NOMO-1 treated with DMSO at 0.1 percent for 48 hours (cell line): ENCODE measurements at regions not wholly inside any gene's neighbourhood (a gene's known extent, or its start where the extent isn't known, plus 50 kb on each side); places are given as distances from the start of the nearest gene placed in this dataset.

Source experiments
- DNase-seq: peaks from one replicate; lab custom pipeline; 2025; ENCODE audit not compliant: unreplicated experiment; lab: John Stamatoyannopoulos, UW

GRCh38 chr16:6946106-6946505 is 386.5 kb upstream of the RBFOX1 start:
- DNase-seq = no peak

DNA sequence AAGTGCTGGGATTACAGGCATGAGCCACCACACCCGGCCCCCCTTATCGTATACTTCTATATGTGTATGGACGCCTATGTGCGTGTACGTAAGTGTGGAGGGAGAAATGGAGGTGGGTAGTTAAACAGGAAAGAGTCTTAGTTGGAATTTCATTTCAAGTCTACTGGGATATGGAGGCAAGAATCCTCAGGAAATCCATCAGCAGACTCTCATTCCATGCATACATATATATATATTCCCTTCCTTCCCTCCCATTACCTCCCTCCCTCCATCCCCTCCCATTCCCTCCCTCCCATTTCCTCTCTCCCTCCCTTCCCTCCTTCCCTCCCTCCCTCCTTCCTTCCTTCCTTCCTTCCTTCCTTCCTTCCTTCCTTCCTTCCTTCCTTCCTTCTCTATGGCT is 391.7 kb upstream of the RBFOX1 start:
- no peak for DNase-seq

- DNase-seq = no peak
Observed at GRCh38 chr16:6937641-6938040, 395.0 kb upstream of the RBFOX1 start.

GRCh38 chr16:6932871-6933385 is 399.7 kb upstream of the RBFOX1 start:
- DNase-seq = no peak

DNA sequence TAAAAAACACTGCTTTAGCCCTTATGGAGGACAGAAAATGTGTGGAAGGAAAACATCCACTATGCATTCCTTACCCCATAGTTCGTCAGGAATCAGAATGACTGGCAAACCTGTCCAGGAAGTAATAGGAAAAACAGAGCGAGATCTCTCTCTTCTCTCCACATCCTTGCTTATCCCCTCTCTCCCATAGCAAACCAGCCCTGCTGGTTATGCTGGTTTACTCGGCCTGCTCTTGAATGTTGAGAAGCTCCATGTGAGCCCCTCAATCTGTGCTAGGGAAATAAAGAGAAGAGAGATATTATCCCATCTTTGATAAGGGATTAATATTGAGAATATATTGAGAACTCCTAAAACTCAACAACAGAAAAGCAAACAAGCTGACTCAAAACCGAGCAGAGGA is 402.8 kb upstream of the RBFOX1 start:
- DNase-seq = no peak

DNA sequence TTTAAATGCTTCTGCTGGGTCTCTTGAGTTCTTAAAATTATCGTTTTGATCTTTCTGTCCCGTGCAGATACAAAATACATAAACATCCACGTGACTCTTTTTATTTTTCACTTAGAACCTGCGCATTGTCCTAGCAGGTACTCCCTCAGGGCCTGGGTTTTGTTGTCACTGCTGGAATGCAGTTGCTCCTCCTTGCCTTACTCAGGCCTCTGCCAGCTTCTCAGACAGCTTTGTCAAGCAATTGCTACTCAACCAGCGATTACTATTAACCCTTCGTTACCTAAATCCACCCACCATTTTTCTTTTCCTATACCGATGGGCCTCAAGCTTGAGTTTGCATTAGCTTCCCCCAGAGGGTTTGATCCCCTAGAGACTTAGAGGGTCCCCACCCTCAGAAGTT is 405.9 kb upstream of the RBFOX1 start:
- DNase-seq = no peak

DNA sequence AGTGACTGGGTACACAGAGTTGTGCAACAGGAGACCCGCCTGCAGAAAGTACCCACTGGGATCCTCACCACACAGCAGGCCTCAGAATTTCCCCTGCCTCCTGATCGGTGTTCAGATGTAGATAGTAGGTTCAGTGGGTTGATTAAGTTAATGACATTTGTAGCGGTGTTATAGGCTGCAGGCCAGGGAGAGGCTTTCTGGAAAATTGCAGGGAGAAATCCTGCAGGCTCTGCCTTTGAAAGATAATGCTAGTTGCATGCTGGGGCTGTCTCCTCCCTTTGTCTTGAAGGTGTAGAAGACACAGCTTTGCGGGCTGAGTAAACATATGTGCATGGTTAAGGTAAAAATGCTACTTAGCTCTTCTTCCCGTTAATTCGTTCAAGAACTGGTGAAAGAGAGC is 406.3 kb upstream of the RBFOX1 start:
- no peak for DNase-seq

DNA sequence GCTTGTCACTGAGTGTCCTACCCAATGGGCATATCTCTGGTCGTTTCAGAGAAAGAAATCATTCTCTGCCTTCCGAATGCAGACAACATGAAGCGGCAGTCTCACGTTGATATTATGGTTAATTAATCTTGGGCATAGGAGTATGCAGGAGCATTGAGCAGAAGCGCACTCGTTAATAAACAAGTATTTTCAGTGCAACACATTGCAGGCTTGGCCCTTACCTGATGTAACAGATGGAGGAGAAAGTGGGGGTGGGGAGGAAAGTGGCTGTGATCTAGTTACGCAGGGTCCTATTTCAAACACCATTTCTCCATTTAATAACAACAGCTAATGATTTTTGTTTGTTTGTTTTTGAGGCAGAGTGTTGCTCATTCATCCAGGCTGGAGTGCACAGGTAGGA is 414.0 kb upstream of the RBFOX1 start:
- no peak for DNase-seq

GRCh38 chr16:6916946-6917345 is 415.7 kb upstream of the RBFOX1 start:
- no peak for DNase-seq

- no peak for DNase-seq
Observed at GRCh38 chr16:6913566-6913965, 419.1 kb upstream of the RBFOX1 start.

- DNase-seq = no peak
Observed at GRCh38 chr16:6910301-6910700, 422.3 kb upstream of the RBFOX1 start.

GRCh38 chr16:6905601-6906000 is 427.0 kb upstream of the RBFOX1 start:
- no peak for DNase-seq

- no peak for DNase-seq
Observed at GRCh38 chr16:6903671-6904070, 429.0 kb upstream of the RBFOX1 start.

GRCh38 chr16:6898896-6899295 is 433.7 kb upstream of the RBFOX1 start:
- no peak for DNase-seq

GRCh38 chr16:6897876-6898485 is 434.7 kb upstream of the RBFOX1 start:
- no peak for DNase-seq

- DNase-seq = no peak
Observed at GRCh38 chr16:6892966-6893365, 439.7 kb upstream of the RBFOX1 start.

GRCh38 chr16:6891496-6891895 is 441.1 kb upstream of the RBFOX1 start:
- DNase-seq = no peak

DNA sequence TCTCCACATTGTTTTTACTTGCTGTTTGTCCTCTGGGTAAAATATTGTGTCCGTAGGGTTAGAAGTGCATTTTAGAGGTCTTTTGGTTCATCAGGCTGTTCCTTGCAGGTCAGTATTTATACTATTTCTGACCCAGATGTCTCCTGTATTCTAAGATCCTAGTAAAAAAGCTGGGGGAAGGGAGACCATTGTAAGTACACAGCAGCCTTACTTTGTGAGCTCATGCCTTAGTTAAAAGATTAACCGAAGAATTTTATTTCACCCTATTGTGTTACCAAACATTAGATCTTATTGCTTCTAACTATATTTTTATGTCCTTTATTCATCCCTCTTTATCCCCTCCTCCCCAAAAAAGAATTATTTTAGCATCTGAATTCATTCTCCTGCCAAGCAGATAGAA is 444.1 kb upstream of the RBFOX1 start:
- no peak for DNase-seq

GRCh38 chr16:6884002-6884401 is 448.6 kb upstream of the RBFOX1 start:
- no peak for DNase-seq

DNA sequence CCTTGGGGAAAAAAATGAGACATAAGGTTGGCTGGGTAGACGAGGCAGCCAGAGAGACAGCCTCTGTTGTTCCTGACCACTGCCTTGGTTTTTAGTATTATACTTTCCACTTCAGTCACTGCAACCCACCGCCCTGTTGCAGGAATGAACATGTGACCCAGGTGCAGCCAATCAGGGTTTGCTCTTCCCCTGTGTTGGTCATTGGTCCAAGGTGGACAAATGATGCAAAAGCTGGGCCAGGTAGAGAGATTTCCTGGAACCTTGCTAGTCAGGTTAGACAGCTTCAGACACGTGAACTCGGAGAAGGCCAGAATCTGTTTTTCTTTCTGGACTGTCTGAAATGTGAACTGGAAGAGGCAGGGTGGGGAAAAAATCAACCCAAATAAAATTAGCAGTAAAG is 452.4 kb upstream of the RBFOX1 start:
- no peak for DNase-seq

DNA sequence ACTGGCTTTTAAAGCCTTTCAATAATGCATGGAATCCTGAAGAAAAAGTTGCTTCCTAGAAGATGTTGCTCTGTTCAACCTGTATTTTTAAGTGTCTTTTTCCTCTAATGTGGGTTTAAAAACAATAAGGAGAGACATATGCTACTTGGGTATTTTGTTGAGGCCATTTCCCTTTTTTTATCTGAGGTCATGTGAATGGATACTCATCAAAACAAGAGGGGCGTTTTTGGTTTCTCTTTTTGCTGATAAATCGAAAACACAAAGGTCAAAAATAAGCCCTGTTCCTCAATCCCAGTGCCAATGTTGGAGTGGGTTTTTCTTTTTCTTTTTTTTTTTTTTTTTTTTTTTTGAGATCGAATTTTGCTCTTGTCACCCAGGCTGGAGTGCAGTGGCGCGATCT is 468.0 kb upstream of the RBFOX1 start:
- no peak for DNase-seq

DNA sequence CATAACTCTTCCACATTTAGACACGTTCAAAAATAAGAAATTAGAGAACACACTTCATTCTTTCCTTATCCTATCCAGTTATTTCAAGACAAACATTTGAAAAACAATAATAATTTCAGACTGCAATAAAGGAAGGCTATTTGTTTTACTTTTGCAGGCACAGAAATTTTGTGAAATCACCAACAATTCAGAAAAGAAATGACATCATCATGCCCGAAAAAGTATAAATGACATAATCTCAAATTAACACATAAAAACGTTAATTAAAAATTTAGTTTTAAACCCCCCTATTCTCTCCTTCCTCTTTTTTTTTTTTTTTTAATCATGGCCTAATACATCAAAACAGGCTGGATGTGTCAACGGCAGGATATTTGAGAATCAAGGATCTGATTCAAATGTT is 468.4 kb upstream of the RBFOX1 start:
- DNase-seq = no peak

DNA sequence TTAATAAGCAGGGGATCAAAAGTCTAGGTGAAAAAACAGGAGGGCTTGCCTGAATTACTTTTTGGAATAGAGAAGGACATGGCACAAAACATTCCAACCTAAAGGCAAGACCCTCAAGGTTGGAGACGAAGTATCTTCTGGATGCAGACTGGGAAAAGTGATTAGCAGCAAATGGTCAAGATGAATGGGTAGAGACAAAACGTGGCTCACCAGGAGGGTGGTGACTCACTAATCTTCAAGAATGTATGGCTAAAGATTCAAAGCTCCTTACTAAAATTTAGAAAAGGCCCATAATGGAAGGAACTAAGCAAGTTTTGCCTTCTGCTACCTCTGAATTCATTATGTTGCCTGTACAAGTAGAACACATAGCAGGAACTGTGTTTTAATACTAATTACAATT is 469.5 kb upstream of the RBFOX1 start:
- DNase-seq = no peak
